GM03348 (cell line): ENCODE measurements at regions not wholly inside any gene's neighbourhood (a gene's known extent, or its start where the extent isn't known, plus 50 kb on each side); places are given as distances from the start of the nearest gene placed in this dataset.
"Not testable (repeated sequence)": the region's sequence is repeated elsewhere in the genome, so short reads cannot be mapped to it uniquely, and the experiment has no call there.

ENCODE experiments used
- DNase-seq: peaks from one replicate; pipeline ENCODE4 v3.0.0; 2012; ENCODE audit warnings: low spot score

GRCh38 chr5:105689596-105689995 is 1981.1 kb downstream of the EFNA5 start:
- DNase-seq, result no peak

- no peak for DNase-seq
Measured at GRCh38 chr5:105688227-105688792, 1982.4 kb downstream of the EFNA5 start.

- no peak for DNase-seq
Measured at GRCh38 chr5:105687493-105687892, 1983.2 kb downstream of the EFNA5 start.

GRCh38 chr5:105685884-105686283 is 1984.9 kb downstream of the EFNA5 start:
- DNase-seq, result no peak

- DNase-seq, result no peak
Measured at GRCh38 chr5:105684799-105685198, 1985.9 kb downstream of the EFNA5 start.

GRCh38 chr5:105680858-105681475 is 1989.8 kb downstream of the EFNA5 start:
- no peak for DNase-seq

- no peak for DNase-seq
Measured at GRCh38 chr5:105677291-105677690, 1993.4 kb downstream of the EFNA5 start.

GRCh38 chr5:105670596-105670995 is 2000.1 kb downstream of the EFNA5 start:
- DNase-seq, result no peak

- DNase-seq, result no peak
Measured at GRCh38 chr5:105663671-105664070, 2007.1 kb downstream of the EFNA5 start.

GRCh38 chr5:105659396-105659795 is 2011.3 kb downstream of the EFNA5 start:
- no peak for DNase-seq

- no peak for DNase-seq
Measured at GRCh38 chr5:105640328-105640727, 2030.4 kb downstream of the EFNA5 start.

- DNase-seq, result no peak
Measured at GRCh38 chr5:105639511-105639910, 2031.2 kb downstream of the EFNA5 start.

GRCh38 chr5:105639068-105639467 is 2031.7 kb downstream of the EFNA5 start:
- no peak for DNase-seq

- DNase-seq, result no peak
Measured at GRCh38 chr5:105638437-105638836, 2032.3 kb downstream of the EFNA5 start.

- DNase-seq, result no peak
Measured at GRCh38 chr5:105632043-105632442, 2038.7 kb downstream of the EFNA5 start.

GRCh38 chr5:105630803-105631202 is 2039.9 kb downstream of the EFNA5 start:
- no peak for DNase-seq

GRCh38 chr5:105619725-105620124 is 2051.0 kb downstream of the EFNA5 start:
- no peak for DNase-seq

GRCh38 chr5:105617436-105618215 is 2053.1 kb downstream of the EFNA5 start:
- no peak for DNase-seq

- DNase-seq, result no peak
Measured at GRCh38 chr5:105616599-105616998, 2054.0 kb upstream of the NUDT12 start.

GRCh38 chr5:105602406-105602805 is 2039.8 kb upstream of the NUDT12 start:
- not testable (repeated sequence) for DNase-seq

- DNase-seq, result no peak
Measured at GRCh38 chr5:105593011-105593760, 2030.6 kb upstream of the NUDT12 start.

- DNase-seq, result no peak
Measured at GRCh38 chr5:105587963-105588662, 2025.5 kb upstream of the NUDT12 start.
